ENCODE measurements at regions not wholly inside any gene's neighbourhood (a gene's known extent, or its start where the extent isn't known, plus 50 kb on each side); places are given as distances from the start of the nearest gene placed in this dataset.
"Not testable (repeated sequence)": the region's sequence is repeated elsewhere in the genome, so short reads cannot be mapped to it uniquely, and the experiment has no call there.

DNA sequence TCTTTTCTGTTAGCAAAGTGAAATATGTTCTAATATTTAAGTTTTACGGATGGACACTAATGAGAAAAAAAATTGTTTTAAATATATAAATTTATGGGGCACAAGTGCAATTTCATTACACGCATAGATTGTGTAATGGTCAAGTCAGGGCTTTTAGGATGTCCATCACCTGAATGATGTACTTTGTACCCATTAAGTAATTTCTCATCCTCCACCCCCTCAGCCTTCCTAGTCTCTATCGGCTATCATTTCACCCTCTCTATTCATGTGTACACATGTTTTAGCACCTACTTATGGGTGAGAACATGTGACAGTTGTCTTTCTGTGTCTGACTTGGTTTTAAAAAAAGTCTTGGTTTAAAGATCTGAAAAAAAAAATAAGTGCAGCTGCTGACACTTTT is 616.0 kb downstream of the IQCM start:
- DNase-seq (ENCODE audit: low spot score) = no peak
- Mint-ChIP-seq H3K4me3 (ENCODE audit: unreplicated experiment) (no peak overlapping the region), H3K27ac (ENCODE audit: unreplicated experiment) (no peak overlapping the region), H3K36me3 (ENCODE audit: low read depth, unreplicated experiment) (no peaks in the 10 kb centered on the region), H3K9me3 (ENCODE audit: unreplicated experiment) (no peaks in the 10 kb centered on the region), H3K4me1 (ENCODE audit: unreplicated experiment) (no peaks in the 10 kb centered on the region), H3K27me3 (ENCODE audit: unreplicated experiment) (no peaks in the 10 kb centered on the region)
- TF ChIP-seq CTCF (IDR thresholded peaks at IDR 0.05; ENCODE audit: unreplicated experiment) = no peak

GRCh38 chr4:149194061-149194460 is 621.6 kb downstream of the IQCM start:
- no peak for TF ChIP-seq CTCF (IDR thresholded peaks at IDR 0.05; ENCODE audit: unreplicated experiment)
- DNase-seq (ENCODE audit: low spot score) = no peak
- Mint-ChIP-seq H3K9me3 (ENCODE audit: unreplicated experiment) (no peaks in the 10 kb centered on the region), H3K36me3 (ENCODE audit: low read depth, unreplicated experiment) (no peaks in the 10 kb centered on the region), H3K4me3 (ENCODE audit: unreplicated experiment) (no peak overlapping the region), H3K27ac (ENCODE audit: unreplicated experiment) (no peak overlapping the region), H3K4me1 (ENCODE audit: unreplicated experiment) (no peaks in the 10 kb centered on the region), H3K27me3 (ENCODE audit: unreplicated experiment) (no peaks in the 10 kb centered on the region)

DNA sequence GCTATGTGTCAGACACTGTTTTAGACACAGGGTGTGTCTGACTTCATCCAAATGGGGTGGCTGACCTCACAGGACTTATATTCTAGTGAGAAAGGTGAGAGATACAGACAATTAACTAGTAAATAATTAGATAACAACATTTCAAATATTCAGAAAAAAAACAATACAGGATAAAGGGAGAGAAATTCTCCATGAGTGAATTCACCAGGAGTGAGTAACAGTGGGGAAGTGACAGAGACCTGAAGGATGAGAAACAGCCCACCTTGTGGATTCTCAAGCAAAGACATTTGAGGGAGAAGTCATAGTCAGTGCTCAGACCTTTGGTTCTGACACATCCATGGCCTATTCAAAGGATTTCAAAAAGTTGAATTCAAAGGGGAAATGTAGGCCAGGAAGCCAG is 627.9 kb downstream of the IQCM start:
- H3K4me3 Mint-ChIP-seq (ENCODE audit: unreplicated experiment) = no peak overlapping the region
- no peaks in the 10 kb centered on the region for H3K36me3 Mint-ChIP-seq (ENCODE audit: low read depth, unreplicated experiment)
- no peak for DNase-seq (ENCODE audit: low spot score)
- no peaks in the 10 kb centered on the region for H3K4me1 Mint-ChIP-seq (ENCODE audit: unreplicated experiment)
- no peaks in the 10 kb centered on the region for H3K9me3 Mint-ChIP-seq (ENCODE audit: unreplicated experiment)
- TF ChIP-seq CTCF (IDR thresholded peaks at IDR 0.05; ENCODE audit: unreplicated experiment) = no peak
- no peak overlapping the region for H3K27ac Mint-ChIP-seq (ENCODE audit: unreplicated experiment)
- no peaks in the 10 kb centered on the region for H3K27me3 Mint-ChIP-seq (ENCODE audit: unreplicated experiment)

DNA sequence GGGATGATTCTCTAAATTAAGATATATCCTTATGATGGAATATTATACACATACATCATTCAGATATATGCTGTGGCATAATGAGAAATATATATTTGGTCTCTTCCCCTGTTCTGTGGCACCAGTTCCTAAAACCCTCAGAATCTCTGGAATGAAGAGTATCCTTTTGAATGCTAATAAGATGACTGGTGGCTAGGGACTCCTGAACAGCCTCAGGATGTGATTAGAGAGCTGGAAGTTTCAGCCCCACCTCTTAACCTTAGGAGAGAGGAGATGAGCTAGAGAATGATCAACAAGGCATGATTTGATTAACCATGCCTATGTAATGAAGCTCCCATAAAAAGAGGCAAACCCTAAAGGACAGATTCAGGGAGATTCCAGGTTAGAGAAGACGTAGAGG is 632.0 kb downstream of the IQCM start:
- H3K4me1 Mint-ChIP-seq (ENCODE audit: unreplicated experiment) = no peaks in the 10 kb centered on the region
- H3K36me3 Mint-ChIP-seq (ENCODE audit: low read depth, unreplicated experiment) = no peaks in the 10 kb centered on the region
- H3K9me3 Mint-ChIP-seq (ENCODE audit: unreplicated experiment) = no peaks in the 10 kb centered on the region
- no peak overlapping the region for H3K27ac Mint-ChIP-seq (ENCODE audit: unreplicated experiment)
- no peak overlapping the region for H3K4me3 Mint-ChIP-seq (ENCODE audit: unreplicated experiment)
- H3K27me3 Mint-ChIP-seq (ENCODE audit: unreplicated experiment) = peaks cover 1% of the 10 kb centered on the region
- TF ChIP-seq CTCF (IDR thresholded peaks at IDR 0.05; ENCODE audit: unreplicated experiment) = no peak
- DNase-seq (ENCODE audit: low spot score) = no peak

DNA sequence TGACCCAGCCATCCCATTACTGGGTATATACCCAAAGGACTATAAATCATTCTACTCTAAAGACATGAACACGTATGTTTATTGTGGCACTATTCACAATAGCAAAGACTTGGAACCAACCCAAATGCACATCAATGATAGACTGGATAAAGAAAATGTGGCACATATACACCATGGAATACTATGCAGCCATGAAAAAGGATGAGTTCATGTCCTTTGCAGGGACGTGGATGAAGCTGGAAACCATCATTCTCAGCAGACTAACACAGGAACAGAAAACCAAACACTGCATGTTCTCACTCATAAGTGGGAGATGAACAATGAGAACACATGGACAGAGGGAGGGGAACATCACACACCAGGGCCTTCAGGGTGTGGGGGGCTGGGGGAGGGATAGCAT is 634.2 kb downstream of the IQCM start:
- not testable (repeated sequence) for H3K9me3 Mint-ChIP-seq (ENCODE audit: unreplicated experiment); H3K36me3 Mint-ChIP-seq (ENCODE audit: low read depth, unreplicated experiment); H3K4me3 Mint-ChIP-seq (ENCODE audit: unreplicated experiment); DNase-seq (ENCODE audit: low spot score); H3K27ac Mint-ChIP-seq (ENCODE audit: unreplicated experiment); H3K4me1 Mint-ChIP-seq (ENCODE audit: unreplicated experiment); H3K27me3 Mint-ChIP-seq (ENCODE audit: unreplicated experiment)

DNA sequence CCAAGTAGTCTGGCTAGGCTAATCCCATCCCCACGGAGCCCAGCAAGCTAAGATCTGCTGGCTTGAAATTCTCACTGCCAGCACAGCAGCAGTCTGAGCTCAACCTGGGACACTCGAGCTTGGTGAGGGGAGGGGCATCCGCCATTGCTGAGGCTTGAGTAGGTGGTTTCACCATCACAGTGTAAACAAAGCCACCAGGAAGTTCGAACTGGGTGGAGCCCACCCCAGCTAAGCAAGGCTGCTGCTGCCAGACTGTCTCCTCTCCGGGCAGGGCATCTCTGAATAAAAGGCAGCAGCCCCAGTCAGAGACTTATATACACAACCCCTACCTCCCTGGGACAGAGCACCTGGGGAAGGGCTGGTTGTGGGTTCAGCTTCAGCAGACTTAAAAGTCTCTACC is 639.6 kb downstream of the IQCM start:
- no peaks in the 10 kb centered on the region for H3K9me3 Mint-ChIP-seq (ENCODE audit: unreplicated experiment)
- H3K36me3 Mint-ChIP-seq (ENCODE audit: low read depth, unreplicated experiment) = no peaks in the 10 kb centered on the region
- H3K27ac Mint-ChIP-seq (ENCODE audit: unreplicated experiment) = no peak overlapping the region
- no peak for TF ChIP-seq CTCF (IDR thresholded peaks at IDR 0.05; ENCODE audit: unreplicated experiment)
- no peak for DNase-seq (ENCODE audit: low spot score)
- no peaks in the 10 kb centered on the region for H3K4me1 Mint-ChIP-seq (ENCODE audit: unreplicated experiment)
- peaks cover 4% of the 10 kb centered on the region for H3K27me3 Mint-ChIP-seq (ENCODE audit: unreplicated experiment)
- H3K4me3 Mint-ChIP-seq (ENCODE audit: unreplicated experiment) = no peak overlapping the region

All from endothelial cell (in vitro differentiated cells).